ENCODE measurements at regions not wholly inside any gene's neighbourhood (a gene's known extent, or its start where the extent isn't known, plus 50 kb on each side); places are given as distances from the start of the nearest gene placed in this dataset.

- no peak for TF ChIP-seq CTCF (IDR thresholded peaks at IDR 0.05)
- TF ChIP-seq POLR2A (IDR thresholded peaks at IDR 0.05): no peak
These were observed 565.4 kb upstream of the AUTS2 start for GRCh38 chr7:69032848-69033247.

Measured in gastroesophageal sphincter (tissue), 3 donors.